HepG2 (cell line): ENCODE measurements at regions not wholly inside any gene's neighbourhood (a gene's known extent, or its start where the extent isn't known, plus 50 kb on each side); places are given as distances from the start of the nearest gene placed in this dataset.

Experiments used
- ATAC-seq: fragments of 200-7000 bp; cut with Tn5 transposase; 3 replicates; pipeline ENCODE4 v1.9.1; 2020; ENCODE audit warnings: mild to moderate bottlenecking, moderate library complexity
- BruUV-seq: library from RNA; stranded (reverse); fragments of 400-500 nt; replicated peaks from 2 replicates; lab custom pipeline; 2021; lab: Mats Ljungman, UMichigan
- CTCF ChIA-PET: fragments of 300-600 bp; formaldehyde crosslinking; extraction: SDS; loops from one replicate; lab custom pipeline; 2021; ENCODE audit warnings: low total read pairs, inconsistent platforms, low intra/inter-chr PET ratio; lab: Yijun Ruan, JAX
- POLR2A ChIA-PET: fragments of 350-600 bp; sonication (Branson Sonifier 250); formaldehyde crosslinking; loops from one replicate; lab custom pipeline; 2020; ENCODE audit warnings: antibody characterized with exemption, inconsistent platforms; lab: Yijun Ruan, JAX
- DNase-seq: peaks from one replicate; pipeline ENCODE4 v3.0.0-alpha.2; 2015; ENCODE audit warnings: low spot score
- FAIRE-seq: peaks from 3 replicates; lab custom pipeline; 2011; peaks lifted over from hg19 to GRCh38; lab: Jason Lieb, UNC
- H2AFZ ChIP-seq: one replicate; pipeline ENCODE4 v1.6.1; 2011; ENCODE audit warnings: low read length, inconsistent platforms
- H3K27ac ChIP-seq: fragments of 300-600 bp; 3 replicates; pipeline ENCODE4 v1.8.0; 2011; ENCODE audit warnings: mixed run types, mild to moderate bottlenecking, mixed read lengths, low read length, inconsistent platforms; ENCODE audit not compliant: insufficient read depth; ENCODE audit errors: extremely low read length
- H3K27me3 ChIP-seq, 2 experiments: fragments of 200-600 bp in 1 of 2; 2 replicates in 1 of 2; 3 replicates in 1 of 2; pipeline versions ENCODE4 v1.6.0 to v1.8.0; 2011; ENCODE audit warnings: low read length in 2 of 2, mild to moderate bottlenecking in 2 of 2, moderate library complexity in 2 of 2, inconsistent platforms in 1 of 2; ENCODE audit not compliant: insufficient read depth in 2 of 2, control insufficient read depth in 1 of 2
- H3K36me3 ChIP-seq, 2 experiments: fragments of 200-600 bp in 1 of 2; replicated peaks in 1 of 2; 2 replicates in 1 of 2; 3 replicates in 1 of 2; pipeline versions ENCODE4 v1.5.1 to v1.8.0; 2011; ENCODE audit warnings: low read length in 2 of 2, inconsistent platforms in 1 of 2; ENCODE audit not compliant: insufficient read depth in 2 of 2, control insufficient read depth in 1 of 2
- H3K4me1 ChIP-seq: 2 replicates; pipeline ENCODE4 v1.5.1; 2012; ENCODE audit warnings: low read length, inconsistent platforms; ENCODE audit not compliant: insufficient read depth
- H3K4me2 ChIP-seq: 2 replicates; pipeline ENCODE4 v1.6.0; 2011; ENCODE audit warnings: low read depth, low read length, inconsistent platforms
- H3K4me3 ChIP-seq, 3 experiments: fragments of 200-600 bp in 1 of 3; sonication (generic), shearing (Covaris generic) in 1 of 3; replicated peaks in 1 of 3; 2 replicates each; pipeline ENCODE4 v1.5.1; 2011 to 2016; ENCODE audit warnings: low read length in 3 of 3, inconsistent platforms in 2 of 3, low read depth in 2 of 3, mild to moderate bottlenecking in 2 of 3, control low read depth in 1 of 3, mixed read lengths in 1 of 3; ENCODE audit not compliant: insufficient read depth in 1 of 3
- H3K79me2 ChIP-seq: one replicate; pipeline ENCODE4 v1.6.1; 2011; ENCODE audit warnings: low read length, inconsistent platforms; ENCODE audit not compliant: insufficient read depth
- H3K9ac ChIP-seq: 2 replicates; pipeline ENCODE4 v1.6.0; 2011; ENCODE audit warnings: mild to moderate bottlenecking, low read depth, low read length, inconsistent platforms; ENCODE audit not compliant: insufficient read depth
- H3K9me3 ChIP-seq: 2 replicates; pipeline ENCODE4 v1.5.1; 2012; ENCODE audit warnings: mild to moderate bottlenecking, low read length
- H4K20me1 ChIP-seq: 2 replicates; pipeline ENCODE4 v1.6.0; 2011; ENCODE audit warnings: inconsistent platforms, mild to moderate bottlenecking, low read length, moderate library complexity; ENCODE audit not compliant: insufficient read depth
- KDM5B ChIP-seq: sonication (generic); formaldehyde crosslinking; IDR thresholded peaks from 2 replicates; pipeline ENCODE4 v1.4.0; 2020; ENCODE audit warnings: missing genetic modification reagents, mild to moderate bottlenecking, borderline replicate concordance
- PAWR ChIP-seq: sonication (generic); formaldehyde crosslinking; IDR thresholded peaks from 2 replicates; pipeline ENCODE4 v1.4.0; 2020; ENCODE audit warnings: missing genetic modification reagents, mild to moderate bottlenecking, borderline replicate concordance
- SMAD3 ChIP-seq: sonication (generic); formaldehyde crosslinking; IDR thresholded peaks from 2 replicates; pipeline ENCODE4 v1.4.0; 2020; ENCODE audit warnings: missing genetic modification reagents
- SMARCC2 ChIP-seq: fragments of 450-650 bp; IDR thresholded peaks from 2 replicates; pipeline ENCODE4 v1.6.1; 2017; ENCODE audit warnings: antibody characterized with exemption, mild to moderate bottlenecking
- ZC3H13 ChIP-seq: sonication (generic); formaldehyde crosslinking; IDR thresholded peaks from 2 replicates; pipeline ENCODE4 v1.8.1; 2023; ENCODE audit warnings: mild to moderate bottlenecking, missing genetic modification reagents, moderate library complexity
- ZFP90 ChIP-seq: sonication (generic); formaldehyde crosslinking; IDR thresholded peaks from 2 replicates; pipeline ENCODE4 v1.8.0; 2022; ENCODE audit warnings: missing genetic modification reagents, mild to moderate bottlenecking, inconsistent platforms, borderline replicate concordance
- ZNF124 ChIP-seq: sonication (generic); formaldehyde crosslinking; IDR thresholded peaks from 2 replicates; pipeline ENCODE4 v1.4.0; 2020; ENCODE audit warnings: missing genetic modification reagents
- ZNF383 ChIP-seq: sonication (generic); formaldehyde crosslinking; IDR thresholded peaks from 2 replicates; pipeline ENCODE4 v1.4.0; 2020; ENCODE audit warnings: missing genetic modification reagents, mild to moderate bottlenecking, borderline replicate concordance
- ZNF740 ChIP-seq: sonication (generic); formaldehyde crosslinking; IDR thresholded peaks from 2 replicates; pipeline ENCODE4 v1.4.0; 2020; ENCODE audit warnings: missing genetic modification reagents
- ZNF850 ChIP-seq: sonication (generic); formaldehyde crosslinking; conservative IDR thresholded peaks from 2 replicates; pipeline ENCODE4 v1.9.0; 2021; ENCODE audit warnings: mild to moderate bottlenecking, missing genetic modification reagents
- ZSCAN21 ChIP-seq: sonication (generic); formaldehyde crosslinking; IDR thresholded peaks from 2 replicates; pipeline ENCODE4 v1.8.0; 2022; ENCODE audit warnings: mild to moderate bottlenecking, missing genetic modification reagents, moderate library complexity, borderline replicate concordance
- ZSCAN30 ChIP-seq: sonication (generic); formaldehyde crosslinking; IDR thresholded peaks from 2 replicates; pipeline ENCODE4 v1.5.0; 2020; ENCODE audit warnings: mild to moderate bottlenecking, missing genetic modification reagents
- WGBS: methylation state at CpG from one replicate; pipeline ENCODE4 v1.1.6; 2017; ENCODE audit warnings: low lambda C conversion rate; 5-methylcytosine and 5-hydroxymethylcytosine counted together
- in situ Hi-C: cut with HindIII; loops from 2 replicates; pipeline ENCODE4 v1.10.0; 2017; ENCODE audit warnings: low pct_unique_long_range_greater_than_20kb; ENCODE audit not compliant: extremely low pct_ligation_motif_present
- intact Hi-C: fragments of 100-400 bp; cut with micrococcal nuclease; formaldehyde crosslinking; loops from one replicate; pipeline ENCODE4 v1.10.0; 2022; ENCODE audit not compliant: unreplicated experiment
- TF ChIP-seq, protein P1 (sequence below): sonication (generic); formaldehyde crosslinking; conservative IDR thresholded peaks from 2 replicates; pipeline ENCODE4 v1.8.1; 2023; ENCODE audit warnings: missing genetic modification reagents
- TF ChIP-seq, protein P2 (sequence below): sonication (generic); formaldehyde crosslinking; IDR thresholded peaks from 2 replicates; pipeline ENCODE4 v1.4.0; 2020; ENCODE audit warnings: mild to moderate bottlenecking, missing genetic modification reagents
- TF ChIP-seq, protein P3 (sequence below): sonication (generic); formaldehyde crosslinking; IDR thresholded peaks from 2 replicates; pipeline ENCODE4 v1.5.0; 2020; ENCODE audit warnings: mild to moderate bottlenecking, missing genetic modification reagents

GRCh38 chr3:157695103-157695502 lies 191.9 kb upstream of the VEPH1 start:
- Histone ChIP-seq H3K4me1 (no peaks in the 10 kb centered on the region), H3K9me3 (no peaks in the 10 kb centered on the region), H2AFZ (no peak overlapping the region), H4K20me1 (no peaks in the 10 kb centered on the region), H3K4me3 (no peak overlapping the region), H3K36me3 (no peaks in the 10 kb centered on the region), H3K79me2 (no peaks in the 10 kb centered on the region), H3K27ac (no peak overlapping the region), H3K9ac (no peak overlapping the region), H3K4me2 (no peak overlapping the region), H3K27me3 (no peaks in the 10 kb centered on the region)
- no peak for FAIRE-seq
- ChIA-PET POLR2A (no interaction called here), CTCF (no interaction called here)
- in situ Hi-C loops (no loop called here), intact Hi-C loops (no loop called here)
- DNase-seq, result no peak
- ATAC-seq, result no peak
- no TSS peak for BruUV-seq
- 3% methylated on average over 2 of the region's 2 CpGs for WGBS
- TF ChIP-seq ZC3H13, result no peak
- no peak for TF ChIP-seq SMARCC2
- no peak for TF ChIP-seq ZNF850 (CRISPR knock-in tag)
- TF ChIP-seq ZFP90 (CRISPR knock-in tag), result no peak
- no peak for TF ChIP-seq SMAD3 (CRISPR knock-in tag)
- no peak for TF ChIP-seq ZSCAN21 (CRISPR knock-in tag)
- no peak for TF ChIP-seq ZNF383 (CRISPR knock-in tag)
- TF ChIP-seq, protein P1, sequence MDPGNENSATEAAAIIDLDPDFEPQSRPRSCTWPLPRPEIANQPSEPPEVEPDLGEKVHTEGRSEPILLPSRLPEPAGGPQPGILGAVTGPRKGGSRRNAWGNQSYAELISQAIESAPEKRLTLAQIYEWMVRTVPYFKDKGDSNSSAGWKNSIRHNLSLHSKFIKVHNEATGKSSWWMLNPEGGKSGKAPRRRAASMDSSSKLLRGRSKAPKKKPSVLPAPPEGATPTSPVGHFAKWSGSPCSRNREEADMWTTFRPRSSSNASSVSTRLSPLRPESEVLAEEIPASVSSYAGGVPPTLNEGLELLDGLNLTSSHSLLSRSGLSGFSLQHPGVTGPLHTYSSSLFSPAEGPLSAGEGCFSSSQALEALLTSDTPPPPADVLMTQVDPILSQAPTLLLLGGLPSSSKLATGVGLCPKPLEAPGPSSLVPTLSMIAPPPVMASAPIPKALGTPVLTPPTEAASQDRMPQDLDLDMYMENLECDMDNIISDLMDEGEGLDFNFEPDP (CRISPR knock-in tag), result no peak
- no peak for TF ChIP-seq KDM5B (CRISPR knock-in tag)
- TF ChIP-seq, protein P2, sequence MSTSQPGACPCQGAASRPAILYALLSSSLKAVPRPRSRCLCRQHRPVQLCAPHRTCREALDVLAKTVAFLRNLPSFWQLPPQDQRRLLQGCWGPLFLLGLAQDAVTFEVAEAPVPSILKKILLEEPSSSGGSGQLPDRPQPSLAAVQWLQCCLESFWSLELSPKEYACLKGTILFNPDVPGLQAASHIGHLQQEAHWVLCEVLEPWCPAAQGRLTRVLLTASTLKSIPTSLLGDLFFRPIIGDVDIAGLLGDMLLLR (CRISPR knock-in tag), result no peak
- TF ChIP-seq PAWR (CRISPR knock-in tag), result no peak
- TF ChIP-seq, protein P3, sequence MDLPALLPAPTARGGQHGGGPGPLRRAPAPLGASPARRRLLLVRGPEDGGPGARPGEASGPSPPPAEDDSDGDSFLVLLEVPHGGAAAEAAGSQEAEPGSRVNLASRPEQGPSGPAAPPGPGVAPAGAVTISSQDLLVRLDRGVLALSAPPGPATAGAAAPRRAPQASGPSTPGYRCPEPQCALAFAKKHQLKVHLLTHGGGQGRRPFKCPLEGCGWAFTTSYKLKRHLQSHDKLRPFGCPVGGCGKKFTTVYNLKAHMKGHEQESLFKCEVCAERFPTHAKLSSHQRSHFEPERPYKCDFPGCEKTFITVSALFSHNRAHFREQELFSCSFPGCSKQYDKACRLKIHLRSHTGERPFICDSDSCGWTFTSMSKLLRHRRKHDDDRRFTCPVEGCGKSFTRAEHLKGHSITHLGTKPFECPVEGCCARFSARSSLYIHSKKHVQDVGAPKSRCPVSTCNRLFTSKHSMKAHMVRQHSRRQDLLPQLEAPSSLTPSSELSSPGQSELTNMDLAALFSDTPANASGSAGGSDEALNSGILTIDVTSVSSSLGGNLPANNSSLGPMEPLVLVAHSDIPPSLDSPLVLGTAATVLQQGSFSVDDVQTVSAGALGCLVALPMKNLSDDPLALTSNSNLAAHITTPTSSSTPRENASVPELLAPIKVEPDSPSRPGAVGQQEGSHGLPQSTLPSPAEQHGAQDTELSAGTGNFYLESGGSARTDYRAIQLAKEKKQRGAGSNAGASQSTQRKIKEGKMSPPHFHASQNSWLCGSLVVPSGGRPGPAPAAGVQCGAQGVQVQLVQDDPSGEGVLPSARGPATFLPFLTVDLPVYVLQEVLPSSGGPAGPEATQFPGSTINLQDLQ, result no peak
- no peak for TF ChIP-seq ZNF740 (CRISPR knock-in tag)
- no peak for TF ChIP-seq ZSCAN30 (CRISPR knock-in tag)
- TF ChIP-seq ZNF124 (CRISPR knock-in tag), result no peak
- TF ChIP-seq, all 625 proteins: peak for 0
